Urothelium cell line (cell line): ENCODE measurements at regions not wholly inside any gene's neighbourhood (a gene's known extent, or its start where the extent isn't known, plus 50 kb on each side); places are given as distances from the start of the nearest gene placed in this dataset.

Experiments used
- DNase-seq: peaks from one replicate; pipeline ENCODE4 v3.0.0; 2011; ENCODE audit warnings: low spot score, mixed read lengths
- FAIRE-seq: peaks from 2 replicates; lab custom pipeline; 2011; peaks lifted over from hg19 to GRCh38; lab: Jason Lieb, UNC

DNA sequence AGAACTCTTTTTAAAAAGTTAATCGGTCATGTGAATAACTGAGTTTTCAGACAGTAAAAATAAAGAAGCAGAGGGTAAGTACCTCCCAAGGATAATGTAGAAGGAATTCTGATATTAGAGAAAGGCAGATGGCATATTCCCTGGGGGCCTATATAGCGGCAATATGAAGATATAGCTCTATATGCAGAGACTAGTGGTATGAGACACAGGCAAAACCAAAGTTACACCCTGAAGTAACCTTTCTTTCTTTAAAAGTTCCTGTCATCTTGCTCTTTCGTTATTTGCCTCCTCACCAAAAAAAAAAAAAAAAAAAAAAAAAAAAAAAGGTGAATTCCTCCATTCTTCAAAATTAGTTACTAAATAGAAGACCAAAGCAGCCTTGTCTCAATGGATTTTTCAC is 76.2 kb upstream of the ARHGAP32 start:
- DNase-seq (no peak), FAIRE-seq (no peak)

- DNase-seq = no peak
- no peak for FAIRE-seq
These were observed 75.6 kb upstream of the ARHGAP32 start for GRCh38 chr11:129267716-129268115.

DNA sequence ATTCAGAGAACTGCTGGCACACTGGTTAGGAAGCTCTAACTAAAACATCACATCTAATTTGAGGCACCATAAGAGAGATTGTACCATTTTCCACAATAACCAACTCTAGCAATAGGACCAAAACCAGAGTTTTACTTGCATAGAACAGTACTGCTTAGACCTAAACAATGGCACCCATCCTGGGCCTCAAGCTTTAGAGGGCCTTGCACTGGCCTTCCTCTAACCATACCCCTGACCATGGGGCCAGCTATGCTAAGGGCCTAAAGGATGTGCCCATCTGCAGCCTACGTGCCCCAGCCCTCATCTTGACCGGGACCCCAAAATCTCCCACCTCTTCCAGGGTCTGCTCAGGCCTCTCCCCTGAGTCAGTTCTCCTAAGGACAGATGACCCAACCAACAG is 74.4 kb upstream of the ARHGAP32 start:
- no peak for FAIRE-seq

DNA sequence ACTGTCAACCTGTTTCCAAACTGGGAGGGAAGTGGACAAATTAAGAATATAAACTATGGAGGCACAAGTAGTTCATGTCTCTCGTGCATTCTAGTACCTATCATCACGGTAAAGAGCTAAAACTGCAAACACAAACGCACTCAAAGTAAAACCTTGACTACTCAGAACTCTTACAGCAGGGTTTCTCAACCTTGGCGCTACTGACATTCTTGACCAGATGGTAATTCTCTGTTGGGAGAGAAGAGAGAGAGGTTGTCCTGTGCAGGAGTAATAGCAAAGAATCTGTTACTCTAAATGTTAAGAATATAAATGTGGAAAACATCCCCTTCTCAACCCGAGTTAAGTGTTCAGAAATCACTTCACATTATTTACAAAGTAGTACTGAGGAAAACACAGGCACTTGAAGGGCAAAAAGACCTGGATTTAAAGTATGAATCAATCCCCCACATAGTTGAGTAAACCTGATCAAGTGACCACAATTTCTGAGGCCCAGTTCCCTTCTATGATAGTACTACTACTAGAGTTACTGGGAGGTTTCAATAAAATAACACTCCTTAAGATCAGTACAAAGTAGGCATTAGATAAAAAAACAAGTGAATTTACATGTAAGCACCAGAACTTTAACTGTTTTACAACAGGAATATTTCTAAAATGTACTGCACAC is 73.1 kb upstream of the ARHGAP32 start:
- DNase-seq (no peak), FAIRE-seq (no peak)

More for the DNA sequence above, 74.4 kb upstream of the ARHGAP32 start:
- no peak for DNase-seq

DNA sequence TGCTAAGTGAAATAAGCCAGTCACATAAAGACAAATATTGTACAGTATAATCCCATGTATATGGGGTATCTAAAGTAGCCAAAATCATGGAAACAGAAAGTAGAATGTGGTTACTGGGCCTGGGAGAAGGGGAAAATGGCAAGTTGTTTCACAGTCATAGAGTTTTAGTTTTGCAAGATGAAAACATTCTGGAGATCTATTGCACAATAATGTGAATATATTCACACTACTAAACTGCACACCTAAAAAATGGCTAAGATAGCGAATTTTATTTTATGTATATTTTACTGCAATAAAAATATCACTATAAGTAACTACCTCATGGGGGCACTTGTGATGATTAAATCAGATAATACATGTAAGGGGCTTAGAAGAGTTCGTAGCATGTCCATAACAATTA is 72.0 kb upstream of the ARHGAP32 start:
- DNase-seq (no peak), FAIRE-seq (no peak)

DNA sequence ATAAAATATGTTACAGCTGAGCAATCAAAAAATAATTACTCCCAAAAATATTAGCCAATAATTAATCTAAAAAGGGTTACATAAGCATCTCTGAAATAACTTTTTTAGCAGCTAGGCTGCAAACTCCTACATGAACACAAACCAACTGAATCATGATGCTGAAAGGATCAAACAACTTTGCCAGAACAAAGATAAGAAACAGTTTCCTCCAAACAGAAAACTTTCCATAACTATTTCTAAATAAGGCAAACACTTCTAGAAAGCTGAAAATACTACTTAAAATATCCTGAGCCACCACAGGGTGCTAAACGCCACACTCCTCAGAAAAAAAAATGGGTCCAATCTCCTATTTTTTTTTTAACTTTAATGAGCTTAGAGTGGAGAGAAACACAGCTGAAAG is 68.6 kb upstream of the ARHGAP32 start:
- no peak for FAIRE-seq
- no peak for DNase-seq

DNA sequence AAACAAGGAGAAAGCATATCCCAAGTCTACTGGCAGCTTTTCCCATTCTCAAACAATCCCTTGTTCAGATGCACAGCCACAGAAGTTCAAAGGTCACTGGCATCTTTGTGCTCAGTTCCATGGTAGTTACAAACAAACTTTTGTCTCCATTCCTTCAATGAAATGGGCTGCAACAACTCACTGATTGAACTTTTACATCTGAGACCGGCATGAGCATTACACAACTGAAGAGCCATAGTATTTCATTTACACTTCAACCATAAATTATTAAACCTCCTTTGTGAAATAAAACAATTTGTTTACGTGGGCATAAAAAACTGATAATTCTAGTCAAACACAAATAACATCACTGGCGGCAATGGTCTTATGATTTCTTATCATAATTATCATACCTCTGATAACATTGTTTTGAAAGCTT is 67.8 kb upstream of the ARHGAP32 start:
- no peak for FAIRE-seq

GRCh38 chr11:129258205-129258604 is 66.1 kb upstream of the ARHGAP32 start:
- FAIRE-seq (no peak), DNase-seq (no peak)

More for the DNA sequence above, 67.8 kb upstream of the ARHGAP32 start:
- DNase-seq = no peak

DNA sequence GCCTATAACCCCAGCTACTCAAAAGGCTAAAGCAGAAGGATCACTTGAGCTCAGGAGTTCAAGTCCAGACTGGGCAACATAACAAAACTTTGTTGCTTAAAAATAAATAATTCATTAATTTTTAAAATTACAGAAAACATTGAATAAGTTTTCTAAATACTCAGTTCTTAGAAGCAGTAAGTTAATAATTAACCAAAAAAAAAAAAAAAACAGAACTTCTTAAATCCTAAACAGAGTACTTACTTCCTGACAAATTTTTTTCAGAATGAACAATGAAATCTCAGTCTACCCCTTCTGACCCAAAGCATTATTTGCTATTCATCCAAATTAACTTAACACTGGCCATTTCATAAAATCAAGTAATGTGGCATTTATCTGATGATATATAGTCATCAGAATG is 65.4 kb upstream of the ARHGAP32 start:
- DNase-seq = no peak
- FAIRE-seq = no peak

- FAIRE-seq (no peak), DNase-seq (no peak)
These were observed 60.5 kb upstream of the ARHGAP32 start for GRCh38 chr11:129252621-129253020.

DNA sequence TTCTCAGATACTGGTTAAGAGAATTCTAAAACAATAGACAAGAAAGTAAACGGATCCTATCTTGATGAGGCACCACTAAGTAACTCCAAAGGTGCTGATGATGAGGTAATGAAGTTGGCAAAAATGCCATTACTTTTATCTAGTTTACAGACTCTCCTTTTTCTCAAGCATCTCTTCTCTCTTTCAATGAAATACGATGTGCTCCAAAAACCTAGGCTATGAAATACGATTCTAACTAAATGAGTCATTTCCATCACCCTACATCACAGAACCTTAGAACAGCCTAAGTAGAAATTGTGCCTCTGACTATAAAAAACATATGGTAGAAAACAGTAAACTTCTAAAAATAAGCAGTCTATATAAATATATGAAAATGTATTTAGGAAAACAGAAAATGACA is 58.9 kb upstream of the ARHGAP32 start:
- DNase-seq (no peak), FAIRE-seq (no peak)

DNA sequence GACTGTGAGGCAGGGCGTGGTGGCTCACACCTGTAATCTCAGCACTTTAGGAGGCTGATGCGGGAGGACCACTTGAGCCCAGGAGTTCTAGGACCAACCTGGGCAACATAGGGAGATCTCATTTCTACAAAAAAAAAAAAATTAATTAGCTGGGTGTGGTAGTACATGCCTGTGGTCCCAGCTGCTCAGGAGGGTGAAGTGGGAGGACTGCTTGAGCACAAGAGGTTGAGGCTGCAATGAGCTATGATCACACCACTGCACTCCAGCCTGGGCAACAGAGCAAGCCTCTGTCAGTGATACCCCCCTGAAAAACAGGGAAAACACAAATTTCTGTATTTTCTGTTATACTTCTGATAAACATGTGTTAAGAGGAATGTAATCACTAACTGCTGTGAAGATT is 57.8 kb upstream of the ARHGAP32 start:
- FAIRE-seq (no peak), DNase-seq (no peak)

- DNase-seq = peak; percentile 9
- no peak for FAIRE-seq
These were observed 57.2 kb upstream of the ARHGAP32 start for GRCh38 chr11:129249351-129249750.

DNA sequence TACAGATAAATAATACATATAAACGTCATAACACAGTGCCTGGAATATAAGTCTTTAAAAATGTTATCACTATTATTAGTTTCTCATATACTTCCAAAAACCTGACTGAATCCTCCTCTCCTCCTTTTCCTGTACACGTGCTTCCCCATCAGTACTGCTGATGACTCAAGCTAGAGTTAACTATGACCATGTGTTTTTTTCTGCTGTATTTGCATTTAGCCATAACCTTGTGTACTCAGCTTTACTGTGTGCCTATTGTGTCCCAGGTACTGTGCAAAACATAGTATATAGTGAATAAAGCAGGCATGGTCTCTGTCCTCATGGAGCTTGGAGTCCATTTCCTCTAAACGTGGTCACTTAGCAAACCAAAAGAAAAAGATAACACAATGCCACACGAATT is 56.5 kb upstream of the ARHGAP32 start:
- FAIRE-seq (no peak), DNase-seq (no peak)

DNA sequence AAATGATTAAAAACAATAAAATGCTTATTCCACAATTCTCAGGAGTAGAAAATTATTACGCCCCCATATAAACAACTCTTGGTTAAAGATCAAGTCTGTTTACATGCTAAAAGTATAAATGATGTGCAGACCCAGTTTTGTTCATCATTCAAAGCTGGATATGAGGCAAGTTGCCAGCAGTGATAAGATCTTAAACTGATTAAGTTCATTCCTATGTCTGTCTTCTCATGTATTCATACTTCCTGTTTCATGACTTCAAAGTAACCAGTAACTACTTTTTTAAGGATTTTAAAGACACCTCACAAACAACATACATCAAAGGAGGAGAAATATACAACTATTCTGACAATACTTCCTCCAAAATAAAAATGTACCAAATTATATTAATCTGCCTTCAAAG is 55.0 kb upstream of the ARHGAP32 start:
- DNase-seq = no peak
- no peak for FAIRE-seq

GRCh38 chr11:129242855-129243254 is 50.7 kb upstream of the ARHGAP32 start:
- no peak for FAIRE-seq
- no peak for DNase-seq
